Activated CD8-positive, alpha-beta memory T cell treated with anti-CD3 and anti-CD28 coated beads for 1 hour (primary cell): ENCODE measurements at regions not wholly inside any gene's neighbourhood (a gene's known extent, or its start where the extent isn't known, plus 50 kb on each side); places are given as distances from the start of the nearest gene placed in this dataset.

Experiments
- DNase-seq, 2 donors: peaks; one replicate each; pipeline ENCODE4 v3.0.0-alpha.2; 2020; ENCODE audit warnings: low read depth in 1 of 2; ENCODE audit errors: extremely low read depth in 1 of 2

GRCh38 chr4:114349543-114350175 is 248.9 kb upstream of the UGT8 start:
- DNase-seq, result no peak

- DNase-seq, result no peak
Measured at GRCh38 chr4:114358901-114359300, 239.7 kb upstream of the UGT8 start.

- DNase-seq, result no peak
Measured at GRCh38 chr4:114361249-114361648, 237.4 kb upstream of the UGT8 start.

- no peak for DNase-seq
Measured at GRCh38 chr4:114364857-114365256, 233.8 kb upstream of the UGT8 start.

GRCh38 chr4:114365591-114365990 is 233.0 kb upstream of the UGT8 start:
- no peak for DNase-seq

- DNase-seq, result no peak
Measured at GRCh38 chr4:114366368-114366767, 232.2 kb upstream of the UGT8 start.

GRCh38 chr4:114368751-114369150 is 229.9 kb upstream of the UGT8 start:
- DNase-seq, result no peak

GRCh38 chr4:114373508-114373907 is 225.1 kb upstream of the UGT8 start:
- DNase-seq, result no peak

- no peak for DNase-seq
Measured at GRCh38 chr4:114378305-114378903, 220.2 kb upstream of the UGT8 start.

- no peak for DNase-seq
Measured at GRCh38 chr4:114383067-114383466, 215.5 kb upstream of the UGT8 start.

GRCh38 chr4:114383721-114384120 is 214.9 kb upstream of the UGT8 start:
- DNase-seq, result no peak

- DNase-seq, result no peak
Measured at GRCh38 chr4:114384629-114385028, 214.0 kb upstream of the UGT8 start.

GRCh38 chr4:114385195-114385985 is 213.2 kb upstream of the UGT8 start:
- DNase-seq, result no peak

- DNase-seq, result no peak
Measured at GRCh38 chr4:114386637-114387233, 211.9 kb upstream of the UGT8 start.

GRCh38 chr4:114389070-114389685 is 209.4 kb upstream of the UGT8 start:
- no peak for DNase-seq

- no peak for DNase-seq
Measured at GRCh38 chr4:114393295-114394038, 205.1 kb upstream of the UGT8 start.

- DNase-seq, result no peak
Measured at GRCh38 chr4:114396808-114397207, 201.8 kb upstream of the UGT8 start.

- no peak for DNase-seq
Measured at GRCh38 chr4:114398410-114398809, 200.2 kb upstream of the UGT8 start.

GRCh38 chr4:114399105-114399504 is 199.5 kb upstream of the UGT8 start:
- no peak for DNase-seq

GRCh38 chr4:114400531-114400930 is 198.1 kb upstream of the UGT8 start:
- no peak for DNase-seq

- no peak for DNase-seq
Measured at GRCh38 chr4:114401483-114401882, 197.1 kb upstream of the UGT8 start.
